OCI-LY1 (cell line): ENCODE measurements at regions not wholly inside any gene's neighbourhood (a gene's known extent, or its start where the extent isn't known, plus 50 kb on each side); places are given as distances from the start of the nearest gene placed in this dataset.

Experiments used
- H2AFZ ChIP-seq: fragments of 200-600 bp; sonication (generic), shearing (Covaris generic); 2 replicates; pipeline ENCODE4 v1.6.0; 2014; ENCODE audit warnings: antibody characterized with exemption, mild to moderate bottlenecking, low read length
- H3F3A ChIP-seq: fragments of 200-600 bp; sonication (generic), shearing (Covaris generic); 2 replicates; pipeline ENCODE4 v1.6.0; 2014; ENCODE audit warnings: mild to moderate bottlenecking, antibody characterized with exemption, low read length, moderate library complexity; ENCODE audit not compliant: insufficient read depth
- H3K27ac ChIP-seq: fragments of 200-600 bp; sonication (generic); 2 replicates; pipeline ENCODE4 v1.5.1; 2014; ENCODE audit warnings: low read length, mixed run types, mild to moderate bottlenecking, low read depth; ENCODE audit not compliant: poor library complexity, severe bottlenecking
- H3K27me3 ChIP-seq: fragments of 200-600 bp; sonication (generic); 2 replicates; pipeline ENCODE4 v1.6.0; 2014; ENCODE audit warnings: antibody characterized with exemption, mild to moderate bottlenecking, low read length, moderate library complexity; ENCODE audit not compliant: insufficient read depth
- H3K36me3 ChIP-seq: fragments of 200-600 bp; sonication (generic); 2 replicates; pipeline ENCODE4 v1.6.1; 2014; ENCODE audit warnings: mild to moderate bottlenecking, antibody characterized with exemption, low read length, moderate library complexity, mixed read lengths; ENCODE audit not compliant: insufficient read depth
- H3K4me1 ChIP-seq: fragments of 200-600 bp; sonication (generic); 2 replicates; pipeline ENCODE4 v1.5.1; 2014; ENCODE audit warnings: mild to moderate bottlenecking, low read length, moderate library complexity; ENCODE audit not compliant: insufficient read depth, severe bottlenecking
- H3K4me2 ChIP-seq: fragments of 200-600 bp; sonication (generic), shearing (Covaris generic); 2 replicates; pipeline ENCODE4 v1.6.1; 2014; ENCODE audit warnings: low read length
- H3K4me3 ChIP-seq: fragments of 200-600 bp; sonication (generic); 2 replicates; pipeline ENCODE4 v1.5.1; 2014; ENCODE audit warnings: low read length, low read depth, mild to moderate bottlenecking, mixed read lengths; ENCODE audit not compliant: poor library complexity, severe bottlenecking
- H3K79me2 ChIP-seq: fragments of 200-600 bp; shearing (Covaris generic); 2 replicates; pipeline ENCODE4 v1.6.1; 2016; ENCODE audit warnings: mixed run types, low read length, mixed read lengths; ENCODE audit not compliant: insufficient read depth
- H3K9ac ChIP-seq: fragments of 200-600 bp; sonication (generic), shearing (Covaris generic); 2 replicates; pipeline ENCODE4 v1.6.1; 2014; ENCODE audit warnings: mild to moderate bottlenecking, low read length, mixed read lengths
- H3K9me2 ChIP-seq: fragments of 200-600 bp; sonication (generic), shearing (Covaris generic); 2 replicates; pipeline ENCODE4 v1.6.1; 2014; ENCODE audit warnings: low read depth, mild to moderate bottlenecking, low read length, mixed read lengths
- H3K9me3 ChIP-seq: fragments of 200-600 bp; shearing (Covaris generic); 2 replicates; pipeline ENCODE4 v1.6.1; 2014; ENCODE audit warnings: low read length, mixed read lengths
- H4K20me1 ChIP-seq: fragments of 200-600 bp; sonication (generic), shearing (Covaris generic); 2 replicates; pipeline ENCODE4 v1.6.0; 2016; ENCODE audit warnings: mild to moderate bottlenecking, low read length; ENCODE audit not compliant: insufficient read depth
- EZH2 ChIP-seq: fragments of 200-600 bp; sonication (generic), shearing (Covaris generic); IDR thresholded peaks from 2 replicates; pipeline ENCODE4 v1.8.0; 2017; ENCODE audit warnings: borderline replicate concordance, mixed run types, mild to moderate bottlenecking, antibody characterized with exemption, low read length, moderate library complexity, mixed read lengths
- TF ChIP-seq, protein P1 (sequence below): fragments of 200-600 bp; sonication (generic), shearing (Covaris generic); IDR thresholded peaks from 2 replicates; pipeline ENCODE4 v1.5.1; 2017; ENCODE audit warnings: mild to moderate bottlenecking, antibody characterized with exemption, low read length, moderate library complexity, mixed read lengths

DNA sequence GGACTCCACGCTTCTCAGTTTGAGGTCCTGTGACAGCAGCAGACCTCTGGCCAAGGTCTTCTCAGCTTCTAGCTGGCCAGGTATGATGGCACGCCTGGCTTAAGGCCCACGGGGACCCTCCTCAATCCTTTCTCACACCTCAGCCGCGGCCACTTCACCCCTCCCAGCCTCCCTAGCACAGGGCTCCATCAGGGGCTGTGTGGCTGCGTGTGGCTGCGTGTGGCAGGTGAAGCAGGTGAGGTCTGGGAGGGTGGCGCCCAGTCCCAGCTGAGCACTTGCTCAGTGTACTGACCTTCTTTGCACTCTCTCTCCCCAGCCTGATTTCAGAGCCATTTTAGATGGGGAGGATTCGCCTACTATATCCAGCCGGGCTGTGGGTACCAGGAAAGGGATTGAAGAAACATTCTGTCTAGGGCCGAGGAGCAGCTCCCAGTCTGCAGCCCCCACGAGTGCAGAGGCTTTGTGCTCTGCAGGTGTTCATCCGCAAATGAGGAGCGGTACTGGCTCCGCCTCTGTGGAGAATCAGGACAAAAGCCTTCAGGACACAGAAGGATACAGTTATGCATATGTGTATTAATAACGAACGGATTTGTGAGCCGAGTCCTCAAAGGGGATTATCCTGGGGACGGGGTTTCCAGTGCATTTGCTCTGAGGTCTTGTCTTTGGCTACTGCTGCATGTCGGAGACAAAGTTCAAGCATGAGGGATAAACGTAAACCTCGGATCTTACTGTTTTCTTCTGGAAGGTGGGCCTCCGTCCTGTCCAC is 236.9 kb upstream of the RAB6C start:
- Histone ChIP-seq H3K9me2 (no peaks in the 10 kb centered on the region), H3K4me3 (no peak overlapping the region), H3K9me3 (no peaks in the 10 kb centered on the region), H3F3A (no peaks in the 10 kb centered on the region), H3K27me3 (no peaks in the 10 kb centered on the region), H3K4me2 (no peak overlapping the region), H3K36me3 (no peaks in the 10 kb centered on the region), H3K27ac (no peak overlapping the region), H2AFZ (no peak overlapping the region), H3K79me2 (no peaks in the 10 kb centered on the region), H3K9ac (no peak overlapping the region), H4K20me1 (no peaks in the 10 kb centered on the region), H3K4me1 (no peaks in the 10 kb centered on the region)
- TF ChIP-seq, protein P1, sequence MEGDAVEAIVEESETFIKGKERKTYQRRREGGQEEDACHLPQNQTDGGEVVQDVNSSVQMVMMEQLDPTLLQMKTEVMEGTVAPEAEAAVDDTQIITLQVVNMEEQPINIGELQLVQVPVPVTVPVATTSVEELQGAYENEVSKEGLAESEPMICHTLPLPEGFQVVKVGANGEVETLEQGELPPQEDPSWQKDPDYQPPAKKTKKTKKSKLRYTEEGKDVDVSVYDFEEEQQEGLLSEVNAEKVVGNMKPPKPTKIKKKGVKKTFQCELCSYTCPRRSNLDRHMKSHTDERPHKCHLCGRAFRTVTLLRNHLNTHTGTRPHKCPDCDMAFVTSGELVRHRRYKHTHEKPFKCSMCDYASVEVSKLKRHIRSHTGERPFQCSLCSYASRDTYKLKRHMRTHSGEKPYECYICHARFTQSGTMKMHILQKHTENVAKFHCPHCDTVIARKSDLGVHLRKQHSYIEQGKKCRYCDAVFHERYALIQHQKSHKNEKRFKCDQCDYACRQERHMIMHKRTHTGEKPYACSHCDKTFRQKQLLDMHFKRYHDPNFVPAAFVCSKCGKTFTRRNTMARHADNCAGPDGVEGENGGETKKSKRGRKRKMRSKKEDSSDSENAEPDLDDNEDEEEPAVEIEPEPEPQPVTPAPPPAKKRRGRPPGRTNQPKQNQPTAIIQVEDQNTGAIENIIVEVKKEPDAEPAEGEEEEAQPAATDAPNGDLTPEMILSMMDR = no peak
- no peak for TF ChIP-seq EZH2

DNA sequence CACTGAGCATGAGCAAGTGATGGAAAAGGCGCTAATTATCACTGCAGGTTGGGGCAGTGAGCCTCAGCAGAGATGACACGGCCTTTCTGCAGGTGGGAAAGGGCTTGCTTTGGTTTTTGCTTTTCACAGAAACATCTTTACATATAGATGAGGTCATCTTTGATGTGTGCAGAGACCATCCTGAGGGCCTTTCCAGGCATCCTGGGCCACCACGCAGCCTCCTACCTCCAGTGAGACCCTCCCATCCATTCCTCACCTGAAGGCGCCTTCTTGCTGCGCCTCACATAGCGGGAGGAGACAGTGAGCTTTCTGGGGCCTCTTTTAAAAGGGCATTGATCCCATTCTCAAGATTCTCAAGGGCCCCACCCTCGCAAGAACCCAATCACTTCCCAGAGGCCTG is 235.3 kb upstream of the RAB6C start:
- Histone ChIP-seq H3K4me1 (no peaks in the 10 kb centered on the region), H3F3A (no peaks in the 10 kb centered on the region), H3K27me3 (no peaks in the 10 kb centered on the region), H3K9ac (no peak overlapping the region), H3K4me2 (no peak overlapping the region), H3K4me3 (no peak overlapping the region), H4K20me1 (no peaks in the 10 kb centered on the region), H2AFZ (no peak overlapping the region), H3K27ac (no peak overlapping the region), H3K36me3 (no peaks in the 10 kb centered on the region), H3K9me2 (no peaks in the 10 kb centered on the region), H3K79me2 (no peaks in the 10 kb centered on the region), H3K9me3 (no peaks in the 10 kb centered on the region)
- no peak for TF ChIP-seq EZH2
- TF ChIP-seq, protein P1 = no peak

- no peaks in the 10 kb centered on the region for H4K20me1 ChIP-seq
- H2AFZ ChIP-seq = no peak overlapping the region
- no peaks in the 10 kb centered on the region for H3K9me2 ChIP-seq
These were observed 234.8 kb upstream of the RAB6C start for GRCh38 chr2:129744649-129745048.

More at GRCh38 chr2:129744649-129745048, 234.8 kb upstream of the RAB6C start:
- Histone ChIP-seq H3K4me2 (no peak overlapping the region), H3K9ac (no peak overlapping the region), H3K27ac (no peak overlapping the region), H3K27me3 (no peaks in the 10 kb centered on the region), H3K36me3 (no peaks in the 10 kb centered on the region), H3K4me1 (no peaks in the 10 kb centered on the region), H3K9me3 (no peaks in the 10 kb centered on the region), H3K4me3 (no peak overlapping the region), H3K79me2 (no peaks in the 10 kb centered on the region), H3F3A (no peaks in the 10 kb centered on the region)
- TF ChIP-seq, protein P1 = no peak
- no peak for TF ChIP-seq EZH2
